ENCODE measurements at regions not wholly inside any gene's neighbourhood (a gene's known extent, or its start where the extent isn't known, plus 50 kb on each side); places are given as distances from the start of the nearest gene placed in this dataset.
"Not testable (repeated sequence)": the region's sequence is repeated elsewhere in the genome, so short reads cannot be mapped to it uniquely, and the experiment has no call there.

- POLR2A ChIA-PET = no interaction called here
- CTCF ChIA-PET = no interaction called here
- Mint-ChIP-seq H3K4me1 (ENCODE audit: low read depth) (no peaks in the 10 kb centered on the region), H3K27ac (no peak overlapping the region), H3K36me3 (no peaks in the 10 kb centered on the region), H3K9me3 (peaks cover 4% of the 10 kb centered on the region), H3K27me3 (no peaks in the 10 kb centered on the region), H3K4me3 (no peak overlapping the region)
- DNase-seq = no peak
- intact Hi-C loops (cut with micrococcal nuclease) = no loop called here
Observed at GRCh38 chr6:19892260-19892659, 55.1 kb downstream of the ID4 start.

DNA sequence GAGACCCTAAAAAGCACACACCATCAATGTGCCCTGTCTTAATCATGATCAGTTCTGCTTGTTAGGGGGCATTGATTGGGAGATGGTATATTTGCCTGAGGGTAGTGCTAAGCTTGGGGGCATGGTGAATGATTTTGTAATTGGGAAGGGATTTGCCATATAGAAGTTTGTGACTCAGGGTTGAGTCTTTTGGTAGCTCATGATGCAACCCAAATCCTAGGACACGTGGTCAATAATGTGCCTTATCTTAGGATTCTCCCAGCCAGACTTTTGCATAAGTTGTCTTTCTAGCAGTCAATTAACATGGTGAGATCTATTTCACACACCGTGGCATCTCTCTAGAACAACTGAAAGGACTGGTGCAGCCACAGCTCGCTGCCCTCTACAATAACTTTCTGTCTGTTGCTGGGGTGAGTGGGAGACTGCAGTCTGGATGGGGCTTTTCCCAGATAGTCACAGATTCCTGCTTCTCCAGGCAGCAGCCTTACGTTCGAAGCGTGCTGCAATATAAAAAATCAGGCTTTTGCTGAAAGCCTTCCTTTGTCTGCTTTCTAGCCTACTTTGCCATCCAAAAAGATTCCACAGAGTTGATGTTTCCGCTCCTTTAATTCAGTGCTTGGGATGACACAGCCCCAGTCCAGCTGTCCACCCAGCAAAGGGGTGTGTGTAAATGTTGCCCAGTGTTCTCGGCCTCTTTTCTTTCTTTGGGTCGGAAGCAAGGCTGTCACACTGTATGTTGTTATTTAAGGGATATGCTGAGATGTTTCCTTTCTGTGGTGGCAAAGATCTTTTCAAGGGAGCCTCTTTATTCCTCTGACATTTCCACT, 58.9 kb downstream of the ID4 start:
- Mint-ChIP-seq H3K27ac (no peak overlapping the region), H3K4me1 (ENCODE audit: low read depth) (no peaks in the 10 kb centered on the region), H3K4me3 (no peak overlapping the region), H3K36me3 (no peaks in the 10 kb centered on the region), H3K27me3 (no peaks in the 10 kb centered on the region), H3K9me3 (peaks cover 4% of the 10 kb centered on the region)
- POLR2A ChIA-PET = no interaction called here
- CTCF ChIA-PET = no interaction called here
- intact Hi-C loops (cut with micrococcal nuclease) = no loop called here
- DNase-seq = no peak

DNA sequence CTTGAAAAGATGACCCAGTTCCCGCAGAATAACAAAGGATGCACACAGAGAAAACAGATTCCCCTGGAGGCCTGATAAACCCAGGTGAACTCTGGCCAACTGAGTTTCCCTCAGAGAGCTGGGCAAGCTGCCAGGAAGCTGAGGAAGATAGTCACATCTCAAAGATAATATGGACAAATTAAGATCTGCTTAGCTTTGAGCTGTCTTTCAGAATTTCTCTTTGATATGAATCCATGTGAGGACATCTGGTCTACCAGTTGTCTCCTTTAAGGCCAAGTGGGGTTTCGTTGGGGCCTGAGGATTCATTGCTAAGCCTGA, 59.5 kb downstream of the ID4 start:
- CTCF ChIA-PET = no interaction called here
- H3K36me3 Mint-ChIP-seq = no peaks in the 10 kb centered on the region
- no peak overlapping the region for H3K4me3 Mint-ChIP-seq
- H3K27ac Mint-ChIP-seq = no peak overlapping the region
- no peaks in the 10 kb centered on the region for H3K27me3 Mint-ChIP-seq
- no peaks in the 10 kb centered on the region for H3K4me1 Mint-ChIP-seq (ENCODE audit: low read depth)
- intact Hi-C loops (cut with micrococcal nuclease) = no loop called here
- peaks cover 4% of the 10 kb centered on the region for H3K9me3 Mint-ChIP-seq
- POLR2A ChIA-PET = no interaction called here
- no peak for DNase-seq

DNA sequence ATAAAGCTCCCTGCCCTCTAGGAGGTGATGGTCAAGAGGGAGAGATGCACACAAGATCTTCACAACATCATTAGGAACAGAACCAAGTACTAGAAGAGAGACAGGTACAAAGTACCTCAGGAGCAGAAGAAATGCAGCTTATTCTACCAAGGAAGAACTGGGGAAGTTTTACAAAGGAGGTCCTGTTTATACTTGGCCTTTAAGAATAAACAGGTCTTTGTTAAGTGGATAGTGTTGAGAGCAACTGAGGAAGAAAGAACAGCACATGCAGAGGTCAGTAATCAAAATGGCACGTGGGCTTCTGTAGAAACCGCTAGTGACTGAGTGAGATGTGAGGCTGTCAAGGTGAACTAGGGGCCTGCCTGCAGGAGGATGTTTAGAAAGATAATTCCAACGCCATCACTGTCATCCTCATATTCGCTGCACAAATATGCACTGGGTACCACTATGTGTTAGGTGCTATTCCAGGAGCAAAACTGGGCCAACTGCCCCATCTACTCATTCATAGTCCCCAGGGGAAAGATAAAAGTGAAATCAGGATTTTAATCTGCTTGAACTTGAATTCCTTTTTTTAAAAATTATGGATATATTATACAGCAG, 61.1 kb downstream of the ID4 start:
- Mint-ChIP-seq H3K27ac (no peak overlapping the region), H3K4me1 (ENCODE audit: low read depth) (no peaks in the 10 kb centered on the region), H3K36me3 (no peaks in the 10 kb centered on the region), H3K4me3 (no peak overlapping the region), H3K27me3 (no peaks in the 10 kb centered on the region), H3K9me3 (peaks cover 10% of the 10 kb centered on the region)
- intact Hi-C loops (cut with micrococcal nuclease) = no loop called here
- ChIA-PET CTCF (no interaction called here), POLR2A (no interaction called here)
- no peak for DNase-seq

- Mint-ChIP-seq H3K27me3 (peaks cover 2% of the 10 kb centered on the region), H3K4me3 (no peak overlapping the region), H3K9me3 (peaks cover 6% of the 10 kb centered on the region), H3K36me3 (no peaks in the 10 kb centered on the region), H3K4me1 (ENCODE audit: low read depth) (no peaks in the 10 kb centered on the region), H3K27ac (no peak overlapping the region)
- DNase-seq = no peak
- ChIA-PET CTCF (no interaction called here), POLR2A (no interaction called here)
- intact Hi-C loops (cut with micrococcal nuclease) = no loop called here
Observed at GRCh38 chr6:19902201-19902600, 65.0 kb downstream of the ID4 start.

DNA sequence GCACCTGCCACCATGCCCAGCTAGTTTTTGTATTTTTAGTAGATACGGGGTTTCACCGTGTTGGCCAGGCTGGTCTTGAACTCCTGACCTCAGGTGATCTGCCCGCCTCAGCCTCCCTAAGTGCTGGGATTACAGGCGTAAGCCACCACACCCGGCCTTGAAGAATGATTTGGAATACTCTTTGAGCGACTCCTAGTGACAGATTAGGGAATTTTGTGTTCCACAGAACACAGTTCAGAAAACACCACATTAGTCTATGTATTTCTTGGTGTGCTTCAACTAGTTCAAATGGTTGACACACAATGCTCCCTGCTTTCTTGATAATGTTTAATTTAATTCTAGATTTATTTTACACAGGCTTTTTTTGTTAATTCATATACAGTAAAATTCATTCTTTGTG, 67.2 kb downstream of the ID4 start:
- CTCF ChIA-PET; H3K27ac Mint-ChIP-seq; intact Hi-C loops (cut with micrococcal nuclease); H3K9me3 Mint-ChIP-seq; POLR2A ChIA-PET; DNase-seq; H3K4me1 Mint-ChIP-seq (ENCODE audit: low read depth); H3K27me3 Mint-ChIP-seq; H3K36me3 Mint-ChIP-seq; H3K4me3 Mint-ChIP-seq: not testable (repeated sequence)

- CTCF ChIA-PET = no interaction called here
- Mint-ChIP-seq H3K27ac (no peak overlapping the region), H3K9me3 (peaks cover 6% of the 10 kb centered on the region), H3K27me3 (peaks cover 2% of the 10 kb centered on the region), H3K4me3 (no peak overlapping the region), H3K4me1 (ENCODE audit: low read depth) (no peaks in the 10 kb centered on the region), H3K36me3 (no peaks in the 10 kb centered on the region)
- POLR2A ChIA-PET = no interaction called here
- intact Hi-C loops (cut with micrococcal nuclease) = no loop called here
- DNase-seq = no peak
Observed at GRCh38 chr6:19905584-19905983, 68.4 kb downstream of the ID4 start.

GRCh38 chr6:19906171-19906570, 69.0 kb downstream of the ID4 start:
- Mint-ChIP-seq H3K27me3 (peaks cover 2% of the 10 kb centered on the region), H3K27ac (no peak overlapping the region), H3K9me3 (peaks cover 6% of the 10 kb centered on the region), H3K36me3 (no peaks in the 10 kb centered on the region), H3K4me3 (no peak overlapping the region), H3K4me1 (ENCODE audit: low read depth) (no peaks in the 10 kb centered on the region)
- ChIA-PET POLR2A (no interaction called here), CTCF (no interaction called here)
- intact Hi-C loops (cut with micrococcal nuclease) = no loop called here
- DNase-seq = no peak

GRCh38 chr6:19911223-19911622, 74.1 kb downstream of the ID4 start:
- H3K9me3 Mint-ChIP-seq = peaks cover 19% of the 10 kb centered on the region
- no peak overlapping the region for H3K27ac Mint-ChIP-seq
- CTCF ChIA-PET = no interaction called here
- no peaks in the 10 kb centered on the region for H3K27me3 Mint-ChIP-seq
- H3K4me3 Mint-ChIP-seq = no peak overlapping the region
- POLR2A ChIA-PET = no interaction called here
- intact Hi-C loops (cut with micrococcal nuclease) = no loop called here
- DNase-seq = no peak
- no peaks in the 10 kb centered on the region for H3K36me3 Mint-ChIP-seq
- H3K4me1 Mint-ChIP-seq (ENCODE audit: low read depth) = no peaks in the 10 kb centered on the region

DNA sequence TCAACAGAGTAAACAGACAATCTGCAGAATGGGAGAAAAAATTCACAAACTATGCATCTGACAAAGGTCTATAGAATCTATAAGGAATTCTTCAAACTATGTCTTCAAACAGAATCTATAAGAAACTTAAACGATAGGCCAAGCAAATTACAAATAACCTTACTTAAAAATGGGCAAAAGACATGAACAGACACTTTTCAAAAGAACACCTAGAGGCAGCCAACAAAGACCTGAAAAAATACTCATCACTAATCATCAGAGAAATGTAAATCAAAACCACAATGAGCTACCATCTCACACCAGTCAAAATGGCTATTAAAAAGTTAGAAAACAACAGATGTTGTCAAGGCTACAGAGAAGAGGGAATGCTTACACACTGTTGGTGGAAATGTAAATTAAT, 81.3 kb downstream of the ID4 start:
- ChIA-PET CTCF (no interaction called here), POLR2A (no interaction called here)
- Mint-ChIP-seq H3K4me3 (no peak overlapping the region), H3K27ac (no peak overlapping the region), H3K27me3 (no peaks in the 10 kb centered on the region), H3K9me3 (peaks cover 42% of the 10 kb centered on the region), H3K4me1 (ENCODE audit: low read depth) (no peaks in the 10 kb centered on the region), H3K36me3 (no peaks in the 10 kb centered on the region)
- DNase-seq = no peak
- intact Hi-C loops (cut with micrococcal nuclease) = no loop called here

DNA sequence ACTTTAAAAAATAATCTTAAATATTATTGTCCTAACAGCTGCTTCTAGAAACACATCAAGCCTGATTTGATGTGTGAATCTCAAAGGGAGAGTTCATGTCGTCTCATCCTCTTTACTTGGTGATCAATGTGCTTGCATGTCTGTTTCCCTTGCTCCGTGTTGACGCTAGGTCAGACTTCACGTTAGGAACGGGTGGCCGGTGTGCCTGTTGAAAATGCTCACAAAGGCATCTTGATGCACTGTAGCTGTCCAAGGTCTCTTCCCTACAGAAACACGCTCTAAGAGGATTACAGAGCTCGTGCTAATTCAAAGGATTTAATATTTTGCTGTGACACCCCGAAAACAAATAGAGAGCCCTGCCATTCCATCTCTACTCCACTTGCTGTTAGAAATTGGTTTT, 84.6 kb downstream of the ID4 start:
- no peaks in the 10 kb centered on the region for H3K27me3 Mint-ChIP-seq
- intact Hi-C loops (cut with micrococcal nuclease) = no loop called here
- no peak overlapping the region for H3K4me3 Mint-ChIP-seq
- H3K4me1 Mint-ChIP-seq (ENCODE audit: low read depth) = no peaks in the 10 kb centered on the region
- H3K27ac Mint-ChIP-seq = no peak overlapping the region
- DNase-seq = no peak
- H3K9me3 Mint-ChIP-seq = peaks cover 18% of the 10 kb centered on the region
- no peaks in the 10 kb centered on the region for H3K36me3 Mint-ChIP-seq
- POLR2A ChIA-PET = no interaction called here
- CTCF ChIA-PET = no interaction called here

GRCh38 chr6:19925533-19925932, 88.4 kb downstream of the ID4 start:
- CTCF ChIA-PET = no interaction called here
- H3K9me3 Mint-ChIP-seq = no peaks in the 10 kb centered on the region
- H3K4me1 Mint-ChIP-seq (ENCODE audit: low read depth) = no peaks in the 10 kb centered on the region
- H3K27ac Mint-ChIP-seq = no peak overlapping the region
- intact Hi-C loops (cut with micrococcal nuclease) = no loop called here
- no peak for DNase-seq
- POLR2A ChIA-PET = no interaction called here
- no peak overlapping the region for H3K4me3 Mint-ChIP-seq
- no peaks in the 10 kb centered on the region for H3K36me3 Mint-ChIP-seq
- no peaks in the 10 kb centered on the region for H3K27me3 Mint-ChIP-seq

DNA sequence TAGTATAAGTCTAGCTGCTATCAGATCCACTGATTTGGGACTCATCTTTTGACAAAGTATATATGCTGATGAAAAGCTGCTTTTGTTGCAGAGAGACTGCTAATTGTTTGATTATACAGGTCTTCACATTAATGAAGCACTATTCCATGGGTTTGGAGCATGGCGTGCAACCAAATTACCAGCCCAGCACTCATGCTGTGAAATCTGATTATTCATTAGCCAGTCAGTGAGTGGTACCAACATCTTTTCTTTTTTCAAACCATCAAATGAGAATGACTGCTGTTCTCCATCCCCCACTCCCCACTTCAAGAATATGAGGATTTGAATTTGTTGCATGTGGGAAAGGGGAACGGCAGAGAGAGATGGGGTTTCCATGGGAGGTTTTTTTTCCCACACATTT, 91.3 kb downstream of the ID4 start:
- H3K27me3 Mint-ChIP-seq = no peaks in the 10 kb centered on the region
- no peaks in the 10 kb centered on the region for H3K36me3 Mint-ChIP-seq
- POLR2A ChIA-PET = no interaction called here

More for the DNA sequence above, 91.3 kb downstream of the ID4 start:
- no peak overlapping the region for H3K4me3 Mint-ChIP-seq
- CTCF ChIA-PET = no interaction called here
- no peak for DNase-seq
- no peak overlapping the region for H3K27ac Mint-ChIP-seq
- intact Hi-C loops (cut with micrococcal nuclease) = no loop called here
- H3K4me1 Mint-ChIP-seq (ENCODE audit: low read depth) = no peaks in the 10 kb centered on the region
- H3K9me3 Mint-ChIP-seq = no peaks in the 10 kb centered on the region

Measured in activated CD4-positive, alpha-beta memory T cell treated with anti-CD3 and anti-CD28 coated beads for 36 hours (primary cell).